Keratinocyte (primary cell): ENCODE measurements at regions not wholly inside any gene's neighbourhood (a gene's known extent, or its start where the extent isn't known, plus 50 kb on each side); places are given as distances from the start of the nearest gene placed in this dataset.

ENCODE experiments used
- EZH2 ChIP-seq: IDR thresholded peaks from one replicate; pipeline ENCODE4 v1.6.1; 2012; ENCODE audit warnings: inconsistent platforms, mild to moderate bottlenecking, low read length, moderate library complexity
- TF ChIP-seq, protein P1 (sequence below), 3 experiments: IDR thresholded peaks in 1 of 3; conservative IDR thresholded peaks in 1 of 3; optimal IDR thresholded peaks in 1 of 3; 2 replicates in 2 of 3; 3 replicates in 1 of 3; pipeline versions ENCODE3 to v1.5.1; 2011; ENCODE audit warnings: low read length in 3 of 3, mild to moderate bottlenecking in 3 of 3, moderate library complexity in 2 of 3, control low read depth in 1 of 3, inconsistent platforms in 1 of 3; ENCODE audit not compliant: insufficient read depth in 2 of 3; ENCODE audit errors: extremely low read depth in 1 of 3

DNA sequence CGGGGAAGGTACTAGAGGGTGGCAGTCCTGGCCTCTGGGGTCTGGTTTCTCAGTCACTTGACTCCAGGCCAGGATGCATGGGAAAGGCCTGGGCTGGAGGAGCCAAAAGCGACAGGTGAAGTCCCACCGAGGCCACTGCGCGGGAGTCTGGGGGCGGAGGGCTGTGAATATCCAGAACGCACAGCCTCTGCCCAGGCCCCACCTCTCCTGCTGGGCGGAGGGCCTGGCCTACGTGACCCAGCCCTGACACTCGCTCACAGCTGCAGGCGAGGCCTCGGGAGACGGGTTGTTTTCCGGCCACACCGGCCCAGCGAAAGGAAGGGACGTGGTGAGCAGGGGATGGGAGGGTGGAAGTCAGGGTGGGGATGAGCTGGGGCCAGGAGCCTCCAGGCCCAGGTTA, 91.2 kb downstream of the RFLNA start:
- TF ChIP-seq, protein P1, sequence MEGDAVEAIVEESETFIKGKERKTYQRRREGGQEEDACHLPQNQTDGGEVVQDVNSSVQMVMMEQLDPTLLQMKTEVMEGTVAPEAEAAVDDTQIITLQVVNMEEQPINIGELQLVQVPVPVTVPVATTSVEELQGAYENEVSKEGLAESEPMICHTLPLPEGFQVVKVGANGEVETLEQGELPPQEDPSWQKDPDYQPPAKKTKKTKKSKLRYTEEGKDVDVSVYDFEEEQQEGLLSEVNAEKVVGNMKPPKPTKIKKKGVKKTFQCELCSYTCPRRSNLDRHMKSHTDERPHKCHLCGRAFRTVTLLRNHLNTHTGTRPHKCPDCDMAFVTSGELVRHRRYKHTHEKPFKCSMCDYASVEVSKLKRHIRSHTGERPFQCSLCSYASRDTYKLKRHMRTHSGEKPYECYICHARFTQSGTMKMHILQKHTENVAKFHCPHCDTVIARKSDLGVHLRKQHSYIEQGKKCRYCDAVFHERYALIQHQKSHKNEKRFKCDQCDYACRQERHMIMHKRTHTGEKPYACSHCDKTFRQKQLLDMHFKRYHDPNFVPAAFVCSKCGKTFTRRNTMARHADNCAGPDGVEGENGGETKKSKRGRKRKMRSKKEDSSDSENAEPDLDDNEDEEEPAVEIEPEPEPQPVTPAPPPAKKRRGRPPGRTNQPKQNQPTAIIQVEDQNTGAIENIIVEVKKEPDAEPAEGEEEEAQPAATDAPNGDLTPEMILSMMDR (optimal IDR thresholded peaks at IDR 0.05 in 1 of 3, IDR thresholded peaks at IDR 0.05 in 1 of 3, conservative IDR thresholded peaks at IDR 0.05 in 1 of 3; ENCODE audit: extremely low read depth in 1 of 3, insufficient read depth in 2 of 3, low read length in 3 of 3) = no peak
- no peak for TF ChIP-seq EZH2
